Glomerular endothelial cell (primary cell): ENCODE measurements at regions not wholly inside any gene's neighbourhood (a gene's known extent, or its start where the extent isn't known, plus 50 kb on each side); places are given as distances from the start of the nearest gene placed in this dataset.
"Not testable (repeated sequence)": the region's sequence is repeated elsewhere in the genome, so short reads cannot be mapped to it uniquely, and the experiment has no call there.

Experiments used
- DNase-seq: peaks from one replicate; pipeline ENCODE4 v3.0.0-alpha.2; 2011; ENCODE audit warnings: low read depth, low spot score; ENCODE audit errors: extremely low read depth

DNA sequence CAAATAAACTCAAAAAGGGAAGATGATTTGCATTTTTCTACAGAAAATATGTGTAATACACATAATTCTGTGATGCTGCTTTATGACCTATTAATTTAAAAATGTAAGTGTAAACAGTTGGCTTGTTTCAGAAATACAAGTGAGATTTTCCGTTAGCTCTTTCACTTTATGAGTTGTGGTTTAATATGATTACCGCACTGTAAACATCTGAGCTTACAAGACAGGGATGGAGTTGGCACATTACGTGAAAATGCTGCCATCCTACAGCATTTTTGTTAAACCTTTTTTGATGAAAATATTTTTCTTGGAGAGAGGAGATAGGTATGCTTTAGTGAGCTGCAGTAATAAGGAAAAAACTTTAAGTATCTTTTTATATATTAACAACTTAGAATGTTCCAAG lies 426.8 kb upstream of the ADAMTS5 start:
- DNase-seq: no peak

DNA sequence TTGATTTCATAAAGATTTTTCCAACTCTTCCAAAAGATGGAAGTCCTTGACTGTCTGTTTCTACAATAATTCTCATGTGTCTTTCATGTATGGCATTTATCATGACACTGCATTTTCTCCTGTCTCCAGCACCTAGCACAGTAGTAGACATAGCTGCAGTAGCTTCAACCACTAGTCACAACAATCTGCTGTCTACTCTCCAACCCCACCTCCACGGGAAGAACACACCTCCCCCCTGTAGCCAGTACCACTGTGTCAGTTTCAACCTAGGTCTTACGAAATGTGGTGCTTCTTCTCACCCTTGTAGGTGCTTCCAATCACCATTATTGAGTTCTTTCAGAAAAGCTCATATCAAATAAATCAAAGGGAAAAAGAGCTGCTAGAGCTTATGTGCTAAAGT lies 425.1 kb upstream of the ADAMTS5 start:
- DNase-seq: no peak

DNA sequence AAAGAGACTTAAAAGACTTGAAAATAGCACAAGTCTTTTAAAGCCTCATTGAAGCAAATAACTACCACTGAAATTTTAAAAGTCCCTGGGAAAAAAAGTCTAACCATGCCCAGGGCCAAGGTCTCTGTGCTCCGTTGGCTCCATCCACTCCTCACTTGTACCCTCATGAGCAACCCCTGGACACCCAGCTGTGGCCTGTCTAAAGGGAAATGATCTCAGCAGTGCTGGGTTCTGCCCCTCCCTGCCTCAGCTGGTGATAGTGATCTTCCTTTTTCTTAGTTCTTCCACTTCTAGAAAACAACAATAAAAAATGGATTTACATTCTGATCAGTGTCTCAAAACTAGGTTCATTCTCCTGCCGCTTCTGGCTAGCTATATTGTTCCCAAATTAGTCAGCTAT lies 423.5 kb upstream of the ADAMTS5 start:
- DNase-seq: no peak

DNA sequence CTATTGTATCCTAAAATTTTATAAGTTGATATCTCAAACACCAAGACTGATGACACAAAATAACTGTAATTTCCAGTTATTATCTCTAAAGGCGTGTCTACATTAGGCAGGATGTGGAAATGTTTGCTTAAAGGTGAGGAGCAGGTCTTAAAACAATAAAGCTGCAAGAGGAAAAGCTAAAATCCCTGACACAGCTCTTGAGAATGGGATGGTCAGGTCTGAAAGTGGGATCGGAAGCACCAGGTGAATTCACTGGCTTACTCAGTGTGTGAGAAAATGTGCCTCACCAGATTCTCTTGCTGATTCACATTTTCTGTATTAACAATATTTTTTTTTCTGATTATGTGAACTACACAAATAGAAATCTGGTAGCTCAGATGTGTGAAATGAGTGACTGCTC lies 421.9 kb upstream of the ADAMTS5 start:
- DNase-seq: no peak

DNA sequence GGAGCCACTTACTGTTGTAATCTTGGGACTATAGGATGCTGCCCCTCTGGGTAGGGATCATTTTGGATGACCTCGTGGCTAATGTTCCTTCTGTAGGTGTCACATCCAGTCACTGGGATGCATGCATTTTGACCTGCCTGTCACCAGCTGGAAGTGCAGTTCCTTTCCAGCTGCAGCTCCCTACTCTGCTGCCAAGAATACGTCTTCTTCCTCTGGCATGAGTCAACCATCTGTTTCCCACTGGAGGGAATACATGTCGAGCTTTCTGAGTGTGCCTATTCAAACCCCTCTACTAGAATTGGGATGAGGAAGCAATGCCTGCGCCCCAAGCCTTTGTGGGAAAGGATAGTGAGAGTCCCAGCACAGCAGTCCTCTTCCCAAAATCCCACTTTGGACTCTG lies 415.5 kb upstream of the ADAMTS5 start:
- no peak for DNase-seq

DNA sequence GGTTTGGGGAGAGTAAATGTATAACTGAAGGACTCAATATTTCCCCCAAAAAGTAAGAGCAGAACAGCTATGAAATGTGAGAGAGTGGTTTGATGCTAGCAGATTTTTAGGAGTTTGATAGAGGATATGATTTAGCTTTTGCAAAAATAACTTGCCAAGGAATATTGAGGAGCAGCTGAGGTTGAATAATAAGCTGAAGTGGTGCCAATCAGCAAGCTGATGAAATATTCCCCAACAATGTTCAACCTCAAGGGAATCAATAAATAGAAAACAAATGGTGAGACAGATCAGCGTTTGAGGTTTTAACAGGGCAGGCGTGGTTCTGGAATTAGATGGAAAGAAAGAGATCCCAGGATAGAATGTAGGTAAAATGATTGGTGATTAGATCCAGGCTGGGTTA lies 413.4 kb upstream of the ADAMTS5 start:
- no peak for DNase-seq

DNA sequence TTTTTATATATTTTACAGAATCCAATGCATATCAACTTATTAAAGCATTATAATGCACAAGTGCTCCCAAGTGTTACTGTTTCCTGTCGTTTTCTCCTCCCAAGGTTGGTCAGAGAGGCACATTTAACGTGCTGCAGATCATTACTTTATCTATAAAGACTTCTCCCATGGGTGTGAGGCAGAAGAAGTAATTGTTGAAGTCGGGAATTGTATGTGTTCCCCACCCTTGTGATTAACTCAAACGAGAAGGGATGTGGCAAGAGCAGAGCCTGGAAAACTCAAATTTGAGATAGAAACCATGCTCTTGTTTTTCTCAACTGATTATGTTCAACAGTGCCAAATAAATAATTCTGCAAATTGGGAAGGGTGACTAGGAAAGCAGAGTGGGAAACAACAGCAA lies 412.5 kb upstream of the ADAMTS5 start:
- no peak for DNase-seq

DNA sequence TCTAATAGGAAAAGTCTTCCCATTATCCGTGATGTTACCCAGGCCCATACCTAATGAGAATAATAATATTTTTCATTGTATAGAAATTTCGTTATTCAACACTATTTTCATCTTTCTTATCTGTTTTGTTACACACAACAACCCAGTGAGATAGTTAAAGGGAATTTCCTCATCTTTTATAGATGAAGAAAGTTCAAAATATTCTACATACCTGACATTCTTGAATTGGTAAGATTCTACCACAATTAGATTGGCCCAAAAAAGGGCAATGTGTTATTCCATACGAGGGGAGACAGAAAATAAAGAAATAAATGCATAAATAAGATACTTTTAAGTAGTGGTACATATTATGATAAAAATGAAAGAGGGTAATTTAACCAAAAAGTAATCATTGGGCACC lies 405.5 kb upstream of the ADAMTS5 start:
- DNase-seq: no peak

DNA sequence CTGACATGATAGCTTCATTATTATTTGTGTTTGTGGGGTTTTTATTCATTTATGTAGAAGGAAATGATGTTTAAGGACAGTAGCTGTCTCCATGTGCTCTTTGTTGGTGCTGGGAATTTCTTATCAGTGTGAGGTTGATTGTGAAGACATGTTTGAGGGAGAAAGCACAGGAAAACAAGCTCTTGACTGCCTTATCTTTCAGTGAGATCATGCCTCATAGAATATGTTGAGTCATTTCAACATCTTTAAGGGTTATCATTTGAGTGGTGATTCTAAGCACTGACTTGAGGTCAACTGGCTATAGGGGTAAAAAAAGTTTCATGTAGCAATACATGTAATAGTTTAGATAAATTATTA lies 405.1 kb upstream of the ADAMTS5 start:
- no peak for DNase-seq

DNA sequence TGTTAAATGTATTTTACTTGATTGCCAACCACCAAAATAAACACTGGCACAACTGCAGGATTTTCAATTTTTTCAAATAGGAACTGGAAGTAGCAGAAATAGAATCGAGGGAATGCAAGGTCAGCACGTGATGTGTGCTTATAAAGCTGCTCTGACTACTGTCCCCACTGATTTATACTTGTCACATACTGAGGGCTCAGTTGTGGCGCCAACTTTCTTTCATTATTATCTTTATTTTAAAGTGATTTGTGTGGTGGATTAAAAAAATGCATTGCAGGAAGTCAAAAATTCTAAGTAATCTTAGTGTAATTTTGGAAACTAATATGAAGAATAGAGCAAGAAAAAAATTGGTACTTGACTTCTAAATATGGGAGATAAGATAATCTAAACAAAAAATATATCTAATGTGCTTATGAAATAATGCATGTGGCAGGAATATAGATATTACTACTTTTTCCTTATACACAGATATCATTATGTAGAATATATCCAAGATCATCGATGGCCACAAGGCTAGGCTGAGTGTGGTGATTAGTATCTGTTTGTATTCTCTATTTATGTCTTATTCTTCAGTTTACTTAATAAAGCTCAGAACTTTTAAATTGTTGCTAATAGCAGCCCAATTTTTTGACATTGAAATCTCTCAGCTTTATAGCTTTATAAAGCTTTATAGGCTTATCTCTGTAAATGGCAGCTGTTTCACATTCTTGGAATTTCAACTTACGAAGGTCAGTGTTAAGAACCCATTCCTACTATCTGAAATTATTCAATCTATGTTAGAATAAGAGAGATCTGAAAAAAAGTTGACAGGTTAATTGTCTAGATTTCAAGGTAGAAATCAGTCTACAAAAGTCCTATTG lies 404.5 kb upstream of the ADAMTS5 start:
- no peak for DNase-seq

DNA sequence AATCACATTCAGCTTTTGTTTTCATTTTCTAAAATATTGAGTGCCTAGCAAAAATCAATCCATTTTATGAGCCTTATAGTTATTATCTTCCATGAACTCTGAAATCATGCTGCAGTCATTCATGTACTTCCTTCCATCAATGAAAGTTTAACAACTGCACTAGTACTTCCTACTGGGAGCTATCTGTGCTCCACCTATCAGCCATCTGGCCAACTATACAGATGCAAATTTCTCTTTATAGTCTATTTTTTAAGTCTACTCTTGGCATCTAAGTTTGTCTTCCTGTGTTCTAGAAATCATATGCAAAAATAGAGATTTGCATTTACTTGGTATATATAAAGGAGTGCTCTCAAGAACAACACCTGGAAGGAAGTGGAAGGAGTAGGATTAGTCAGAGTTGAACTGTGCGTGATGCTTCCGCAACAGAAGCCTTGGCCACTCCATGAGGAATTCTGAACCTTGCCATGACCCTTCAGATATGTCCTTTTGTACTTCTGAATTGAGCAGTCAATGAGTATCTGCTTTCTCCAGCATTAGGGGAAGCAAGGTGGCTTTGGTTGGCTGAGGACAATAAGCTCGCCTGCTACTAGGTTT lies 403.2 kb upstream of the ADAMTS5 start:
- DNase-seq: peak; percentile 48

DNA sequence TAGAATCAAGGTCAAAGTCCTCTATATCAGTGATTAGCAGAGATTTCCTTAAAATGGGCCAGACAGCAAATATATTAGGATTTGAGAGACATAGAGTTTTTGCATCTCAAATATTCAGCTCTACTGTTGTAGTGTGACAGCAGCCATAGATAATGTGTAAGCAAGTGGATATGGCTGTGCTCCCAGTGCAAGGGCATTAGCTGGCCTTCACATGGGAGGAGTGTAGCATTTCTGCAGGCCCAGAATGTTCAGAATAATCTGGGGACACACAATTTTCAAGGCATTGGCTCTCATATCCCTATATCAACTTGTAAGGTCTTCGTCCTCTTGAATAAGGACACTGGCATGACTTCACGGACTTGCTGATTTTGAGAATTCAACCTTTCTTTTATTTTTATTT lies 402.3 kb upstream of the ADAMTS5 start:
- DNase-seq: no peak

DNA sequence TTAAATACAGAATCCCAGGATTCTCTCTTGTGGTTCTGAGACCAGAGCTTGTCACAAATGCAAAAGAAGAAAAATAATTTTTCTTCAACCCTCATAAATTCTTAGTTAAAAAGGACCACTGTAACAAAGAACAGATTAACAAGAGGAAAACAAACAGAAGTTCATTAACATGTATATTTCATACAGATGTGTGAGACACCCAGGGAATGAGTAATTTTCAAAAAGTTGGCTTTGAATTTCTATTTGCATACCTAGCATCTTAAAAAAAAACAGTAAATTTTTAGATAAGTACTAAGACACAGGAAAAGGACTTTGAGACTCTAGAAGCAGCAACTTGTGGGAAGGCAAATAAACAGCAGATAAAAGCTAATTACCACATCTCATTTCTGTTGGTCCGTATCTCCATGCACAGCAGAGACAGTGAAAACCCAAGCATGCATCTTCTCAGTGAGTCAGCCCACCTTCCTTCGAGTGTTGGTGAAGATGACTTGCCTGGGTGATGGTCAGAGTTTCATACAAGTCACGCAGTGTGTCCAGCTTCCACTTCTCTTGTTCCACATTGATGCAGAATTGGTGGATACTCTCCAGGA lies 399.9 kb upstream of the ADAMTS5 start:
- no peak for DNase-seq

DNA sequence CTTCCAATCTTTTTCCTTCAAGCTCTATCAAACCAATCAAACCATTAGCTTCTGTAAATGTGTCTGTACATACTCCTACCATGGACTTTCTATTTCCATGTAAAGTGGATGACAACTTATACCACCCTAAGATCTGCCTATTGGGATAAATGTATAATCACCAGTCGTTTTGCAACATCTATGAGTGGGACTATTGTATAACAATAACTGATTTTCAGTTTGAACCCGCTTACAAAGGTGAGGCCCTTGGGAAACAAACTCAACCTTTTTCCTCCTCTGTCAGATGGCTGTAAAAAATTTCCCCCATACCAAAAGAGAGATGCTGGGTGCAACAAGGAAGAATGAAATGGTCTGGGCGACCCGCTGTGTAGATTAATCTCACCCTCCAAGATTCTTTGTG lies 399.1 kb upstream of the ADAMTS5 start:
- DNase-seq: no peak

DNA sequence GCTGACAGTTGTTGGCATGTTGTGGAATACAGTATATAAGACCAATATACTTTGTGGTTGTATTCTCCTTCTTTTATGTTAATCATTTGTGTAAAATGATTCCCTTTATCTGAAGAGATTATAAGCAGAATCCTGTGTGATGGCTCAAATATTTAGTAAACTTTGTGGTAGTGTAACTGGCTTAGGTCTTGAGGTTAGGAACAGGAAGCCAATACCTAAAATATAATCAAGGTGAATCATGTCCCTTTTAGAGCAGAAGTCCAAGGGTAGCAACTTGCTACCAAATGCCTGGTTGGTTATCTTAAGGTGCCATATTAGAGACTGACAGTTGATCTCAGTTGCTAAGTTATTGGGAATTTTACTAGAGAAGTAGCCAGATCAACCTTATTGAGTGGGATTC lies 398.5 kb upstream of the ADAMTS5 start:
- no peak for DNase-seq

DNA sequence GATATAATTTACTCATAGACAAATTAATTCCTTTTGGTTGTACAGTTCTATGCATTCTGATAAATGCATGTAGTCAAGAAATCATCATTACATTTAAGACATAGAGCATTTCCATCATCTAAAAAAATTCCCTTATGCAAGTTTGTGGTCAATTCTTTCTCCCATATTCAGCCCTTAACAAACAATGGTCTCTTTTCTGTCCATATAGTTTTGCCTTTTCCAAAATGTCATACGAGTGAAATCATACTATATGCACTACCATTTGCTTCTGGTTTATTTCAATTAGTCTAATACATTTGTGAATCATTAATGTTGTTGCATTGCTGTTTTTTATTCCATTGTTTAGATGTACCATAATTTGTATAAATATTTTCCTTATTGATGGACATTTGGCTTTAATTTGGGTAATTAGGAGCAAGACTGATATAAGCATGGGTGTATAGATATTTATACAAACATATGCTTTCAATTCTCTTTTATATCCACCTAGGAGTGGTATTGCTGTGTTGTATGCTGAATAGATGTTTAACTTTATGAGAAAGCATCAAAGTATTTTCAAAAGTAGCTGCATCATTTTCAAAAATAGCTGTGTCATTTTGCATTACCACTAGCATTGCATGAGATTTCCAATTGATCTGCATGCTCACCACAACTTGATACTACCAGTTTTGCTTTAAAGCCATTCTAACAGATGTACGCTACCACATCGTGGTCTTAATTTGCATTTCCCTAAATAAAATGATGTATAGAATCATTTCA lies 397.0 kb upstream of the ADAMTS5 start:
- no peak for DNase-seq

DNA sequence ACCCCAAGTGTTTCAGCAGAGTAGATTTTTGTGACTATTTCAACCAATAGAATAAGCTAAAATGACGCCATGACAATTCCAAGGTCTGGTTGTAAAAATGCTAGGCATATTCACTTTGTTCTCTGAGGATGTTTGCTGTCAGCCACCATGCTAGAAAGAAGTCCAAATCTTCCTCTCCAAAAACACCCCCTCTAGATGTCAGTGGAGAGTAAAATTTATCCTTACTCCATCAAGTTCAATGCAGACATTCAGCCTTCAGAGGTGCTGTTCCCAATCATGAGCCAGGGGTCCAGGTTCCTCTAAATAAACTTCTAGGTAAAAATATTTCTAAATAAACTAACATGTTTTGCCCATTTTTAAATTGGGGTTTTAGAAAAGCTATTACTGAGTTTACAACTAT lies 395.4 kb upstream of the ADAMTS5 start:
- DNase-seq: no peak

DNA sequence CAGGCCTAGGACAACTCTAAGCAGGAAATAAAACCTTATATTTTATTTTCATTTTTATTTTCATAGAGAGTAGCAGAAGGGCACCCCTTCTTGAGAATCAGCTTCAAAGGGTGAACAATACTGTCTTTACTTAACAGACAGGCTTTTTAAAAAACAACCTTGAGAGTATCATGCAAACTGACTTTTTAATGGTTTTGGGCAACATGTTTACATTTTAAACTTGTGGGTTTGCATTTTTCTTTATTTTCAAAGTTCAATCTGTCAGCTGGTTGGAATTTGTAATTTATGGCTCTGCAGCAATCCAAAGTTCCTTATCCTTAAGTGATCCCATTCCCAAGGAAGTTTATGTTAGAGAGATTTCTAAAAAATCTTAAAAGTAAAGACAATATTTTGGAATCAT lies 392.3 kb upstream of the ADAMTS5 start:
- DNase-seq: no peak

DNA sequence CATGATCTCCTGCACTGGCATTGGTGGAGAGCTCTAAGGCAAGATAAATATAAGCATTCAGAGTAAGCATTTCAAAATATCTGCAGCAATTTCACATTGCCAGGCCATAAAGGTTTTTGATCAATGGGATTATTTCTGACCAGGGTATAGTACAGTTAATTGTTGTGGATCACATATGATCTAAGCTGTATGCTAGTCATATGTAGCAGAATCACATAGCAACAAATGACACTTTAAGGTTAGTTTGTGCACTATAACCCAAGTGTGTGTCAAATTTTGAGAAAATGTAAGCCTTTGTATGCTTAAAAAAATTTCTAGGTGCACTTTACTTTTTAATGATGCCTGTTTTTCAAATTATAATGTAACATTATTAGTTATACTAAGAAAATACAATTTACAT lies 386.0 kb upstream of the ADAMTS5 start:
- DNase-seq: no peak

DNA sequence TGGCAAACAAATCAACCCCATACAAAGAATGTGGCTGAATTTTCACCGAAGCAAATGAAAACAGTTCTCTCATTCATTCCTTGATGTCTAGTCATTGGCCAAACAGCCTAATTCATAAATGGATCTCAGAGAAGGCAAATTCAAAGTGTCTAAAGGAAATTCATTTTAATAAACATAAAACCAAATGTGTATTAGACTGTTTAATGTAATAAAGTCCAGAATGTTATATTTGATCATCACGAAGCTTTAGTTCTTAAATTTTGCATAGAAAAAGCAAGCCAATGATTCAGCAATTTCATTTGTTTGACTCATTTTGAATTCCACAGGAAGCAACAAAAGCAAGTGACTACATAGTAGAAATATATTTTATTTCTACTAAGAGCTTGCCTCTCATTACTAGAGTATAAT lies 379.2 kb upstream of the ADAMTS5 start:
- DNase-seq: no peak

DNA sequence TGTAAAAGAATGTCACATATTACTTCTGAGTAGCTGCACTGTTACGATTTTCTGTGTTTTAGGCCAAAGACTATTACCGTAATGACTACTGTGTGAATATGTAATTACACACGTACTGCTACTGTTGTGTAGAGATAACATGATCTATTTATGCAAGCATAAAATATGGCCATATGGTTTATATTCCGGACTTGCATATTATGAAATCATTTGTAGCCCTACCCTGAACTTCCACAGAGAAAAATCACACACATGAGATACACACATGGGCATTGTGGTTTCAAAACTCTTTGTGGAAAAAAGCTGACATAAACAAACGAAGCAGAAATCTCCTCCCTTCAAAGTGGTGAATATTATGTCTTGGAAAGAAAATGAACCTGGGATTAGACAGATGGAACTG lies 373.0 kb upstream of the ADAMTS5 start:
- DNase-seq: no peak

DNA sequence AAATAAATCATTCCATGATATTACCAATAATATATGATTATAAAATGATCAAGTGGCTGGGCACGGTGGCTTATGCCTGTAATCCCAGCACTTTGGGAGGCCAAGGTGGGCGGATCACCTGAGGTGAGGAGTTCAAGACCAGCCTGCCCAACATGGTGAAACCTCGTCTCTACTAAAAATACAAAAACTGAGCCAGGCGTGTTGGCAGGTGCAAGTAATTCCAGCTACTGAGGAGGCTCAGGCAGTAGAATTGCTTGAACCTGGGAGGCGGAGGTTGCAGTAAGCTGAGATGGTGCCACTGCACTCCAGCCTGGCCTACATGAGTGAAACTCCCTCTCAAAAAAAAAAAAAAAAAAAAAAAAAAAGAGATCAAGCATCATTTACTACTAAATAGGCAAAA lies 371.1 kb upstream of the ADAMTS5 start:
- DNase-seq: not testable (repeated sequence)
